Endothelial cell of umbilical vein (primary cell): ENCODE measurements at regions not wholly inside any gene's neighbourhood (a gene's known extent, or its start where the extent isn't known, plus 50 kb on each side); places are given as distances from the start of the nearest gene placed in this dataset.

Source experiments
- BruUV-seq: library from RNA; stranded (reverse); fragments of 400-500 nt; replicated peaks from 2 replicates; lab custom pipeline; 2021; lab: Mats Ljungman, UMichigan
- CTCF ChIA-PET: fragments of 300-600, 350-600 bp; sonication (Branson Sonifier 250); formaldehyde crosslinking; loops from one replicate; lab custom pipeline; 2021; ENCODE audit warnings: antibody characterized with exemption, inconsistent platforms; lab: Charles Lee
- POLR2A ChIA-PET: fragments of 300-600, 350-600 bp; sonication (Branson Sonifier 250); formaldehyde crosslinking; loops from one replicate; lab custom pipeline; 2021; ENCODE audit warnings: antibody characterized with exemption, inconsistent platforms; lab: Charles Lee
- DNase-seq: peaks from one replicate; pipeline ENCODE4 v3.0.0-alpha.2; 2011; ENCODE audit warnings: low read depth, low spot score
- FAIRE-seq: peaks from 2 replicates; lab custom pipeline; 2011; peaks lifted over from hg19 to GRCh38; lab: Jason Lieb, UNC
- H2AFZ ChIP-seq: 2 replicates; pipeline ENCODE4 v1.6.0; 2012; ENCODE audit warnings: low read depth, low read length, control low read depth, inconsistent platforms
- H3K27ac ChIP-seq: 2 replicates; pipeline ENCODE4 v1.5.1; 2011; ENCODE audit warnings: low read depth, mild to moderate bottlenecking, control low read depth, low read length, moderate library complexity; ENCODE audit not compliant: insufficient read depth
- H3K27me3 ChIP-seq, 2 experiments: 2 replicates each; pipeline versions ENCODE4 v1.6.0 to v1.6.1; 2011; ENCODE audit warnings: low read length in 2 of 2, mixed read lengths in 1 of 2; ENCODE audit not compliant: control insufficient read depth in 2 of 2, insufficient read depth in 2 of 2
- H3K36me3 ChIP-seq, 2 experiments: 2 replicates in 1 of 2; 3 replicates in 1 of 2; pipeline ENCODE4 v1.5.1; 2011; ENCODE audit warnings: low read length in 2 of 2, mild to moderate bottlenecking in 1 of 2, moderate library complexity in 1 of 2; ENCODE audit not compliant: control insufficient read depth in 2 of 2, insufficient read depth in 2 of 2; ENCODE audit errors: extremely low read depth in 1 of 2
- H3K4me1 ChIP-seq: 3 replicates; pipeline ENCODE4 v1.5.1; 2011; ENCODE audit warnings: mild to moderate bottlenecking, low read length; ENCODE audit not compliant: control insufficient read depth, insufficient read depth; ENCODE audit errors: extremely low read depth
- H3K4me2 ChIP-seq: 2 replicates; pipeline ENCODE4 v1.6.1; 2011; ENCODE audit warnings: low read length, control low read depth, mixed read lengths; ENCODE audit not compliant: insufficient read depth
- H3K4me3 ChIP-seq, 3 experiments: fragments of 200-600 bp in 1 of 3; sonication (generic), shearing (Covaris generic) in 1 of 3; replicated peaks in 1 of 3; 2 replicates each; pipeline ENCODE4 v1.5.1; 2011 to 2016; ENCODE audit warnings: control low read depth in 3 of 3, low read length in 3 of 3, mild to moderate bottlenecking in 2 of 3, inconsistent platforms in 1 of 3, low read depth in 1 of 3, moderate library complexity in 1 of 3; ENCODE audit not compliant: insufficient read depth in 1 of 3
- H3K79me2 ChIP-seq: 2 replicates; pipeline ENCODE4 v1.6.0; 2012; ENCODE audit warnings: low read length, inconsistent platforms; ENCODE audit not compliant: control insufficient read depth, insufficient read depth
- H3K9ac ChIP-seq: replicated peaks from 2 replicates; pipeline ENCODE3; 2011; ENCODE audit warnings: low read length, control low read depth; ENCODE audit not compliant: insufficient read depth; ENCODE audit errors: extremely low read depth
- H3K9me1 ChIP-seq: replicated peaks from 3 replicates; pipeline ENCODE4 v1.6.0; 2011; ENCODE audit warnings: mild to moderate bottlenecking, low read length; ENCODE audit not compliant: control insufficient read depth, insufficient read depth; ENCODE audit errors: extremely low read depth
- H3K9me3 ChIP-seq: replicated peaks from 2 replicates; pipeline ENCODE4 v1.5.1; 2012; ENCODE audit warnings: low read length, inconsistent platforms; ENCODE audit not compliant: control insufficient read depth, insufficient read depth
- H4K20me1 ChIP-seq: replicated peaks from 2 replicates; pipeline ENCODE3; 2011; ENCODE audit warnings: mild to moderate bottlenecking, low read length; ENCODE audit not compliant: control insufficient read depth, insufficient read depth; ENCODE audit errors: extremely low read depth
- CTCF ChIP-seq, 2 donors: IDR thresholded peaks; 1 replicate in 1 of 2; 2 replicates in 1 of 2; pipeline ENCODE4 v1.5.1; 2011; ENCODE audit warnings: low read length in 2 of 2, mild to moderate bottlenecking in 2 of 2, moderate library complexity in 2 of 2, control low read depth in 1 of 2, inconsistent platforms in 1 of 2, low read depth in 1 of 2; ENCODE audit not compliant: insufficient read depth in 1 of 2; ENCODE audit errors: extremely low read depth in 1 of 2
- EZH2 ChIP-seq: IDR thresholded peaks from 2 replicates; pipeline ENCODE4 v1.6.1; 2012; ENCODE audit warnings: borderline replicate concordance, low read depth, mild to moderate bottlenecking, moderate library complexity, low read length, inconsistent platforms; ENCODE audit not compliant: severe bottlenecking
- FOS ChIP-seq: IDR thresholded peaks from 2 replicates; pipeline ENCODE4 v1.6.1; 2011; ENCODE audit warnings: mild to moderate bottlenecking, low read length, moderate library complexity, borderline replicate concordance; ENCODE audit not compliant: insufficient read depth
- GATA2 ChIP-seq: IDR thresholded peaks from 2 replicates; pipeline ENCODE4 v1.7.0; 2011; ENCODE audit warnings: low read depth, mild to moderate bottlenecking, moderate library complexity, mixed read lengths, low read length; ENCODE audit not compliant: insufficient read length, insufficient read depth
- JUN ChIP-seq: IDR thresholded peaks from 2 replicates; pipeline ENCODE4 v1.6.1; 2011; ENCODE audit warnings: borderline replicate concordance, low read depth; ENCODE audit not compliant: insufficient read length, insufficient read depth
- MAX ChIP-seq: IDR thresholded peaks from 2 replicates; pipeline ENCODE4 v1.6.1; 2011; ENCODE audit not compliant: insufficient read depth, insufficient read length
- MYC ChIP-seq: IDR thresholded peaks from one replicate; pipeline ENCODE4 v1.6.1; 2011; ENCODE audit warnings: mild to moderate bottlenecking, low read depth, low read length
- POLR2A ChIP-seq: IDR thresholded peaks from 2 replicates; pipeline ENCODE4 v1.6.1; 2012; ENCODE audit warnings: low read depth, mild to moderate bottlenecking, control low read depth, low read length
- POLR2AphosphoS5 ChIP-seq: IDR thresholded peaks from 2 replicates; pipeline ENCODE4 v1.6.1; 2012; ENCODE audit warnings: low read depth, mild to moderate bottlenecking, control low read depth, low read length, moderate library complexity; ENCODE audit not compliant: insufficient read depth
- dilution Hi-C: fragments of 300-500 bp; cut with MboI; formaldehyde crosslinking; loops from one replicate; pipeline ENCODE4 v1.15.0; 2019; ENCODE audit warnings: low sequenced_read_pairs; ENCODE audit not compliant: extremely low pct_ligation_motif_present
- intact Hi-C: fragments of 100-400 bp; cut with micrococcal nuclease; formaldehyde crosslinking; loops from one replicate; pipeline ENCODE4 v1.10.0; 2022

GRCh38 chr5:58260243-58260642, 199.6 kb downstream of the PLK2 start:
- Histone ChIP-seq H3K79me2 (no peaks in the 10 kb centered on the region), H4K20me1 (no peaks in the 10 kb centered on the region), H3K36me3 (no peaks in the 10 kb centered on the region), H3K27ac (peak overlapping the region; percentile 91), H3K4me1 (peaks cover 26% of the 10 kb centered on the region), H3K4me2 (peak overlapping the region; percentile 81), H2AFZ (peak overlapping the region; percentile 77), H3K27me3 (no peaks in the 10 kb centered on the region), H3K9ac (peak overlapping the region; percentile 57), H3K9me3 (no peaks in the 10 kb centered on the region), H3K9me1 (no peaks in the 10 kb centered on the region), H3K4me3 (no peak overlapping the region)
- TF ChIP-seq CTCF (IDR thresholded peaks at IDR 0.05; ENCODE audit: extremely low read depth in 1 of 2, insufficient read depth in 1 of 2, low read depth in 1 of 2, low read length in 2 of 2), result no peak
- DNase-seq (no peak), FAIRE-seq (no peak)
- POLR2A ChIA-PET, result interaction anchor here (0.9 to 1.5 kb wide), 5 partner anchors 14 to 481 kb away, joined by 3 to 8 read pairs (median 3); partner anchors contain the start of gene PLK2
- CTCF ChIA-PET, result interaction anchor here (0.9 to 2.1 kb wide), 12 partner anchors 13 to 962 kb away, joined by 3 to 17 read pairs (median 4); partner anchors contain the start of gene PLK2
- dilution Hi-C loops, result no loop called here
- no TSS peak for BruUV-seq
- intact Hi-C loops, result no loop called here

GRCh38 chr5:58259685-58260152, 200.2 kb downstream of the PLK2 start:
- dilution Hi-C loops (no loop called here), intact Hi-C loops (loop anchor here (2.0 kb wide), 1 partner anchor 19 kb away; no protein-coding TSS in a partner anchor)
- Histone ChIP-seq H3K4me3 (peak overlapping the region in 1 of 3 experiments; percentile 20), H3K9ac (peak overlapping the region; percentile 70), H3K36me3 (no peaks in the 10 kb centered on the region), H4K20me1 (no peaks in the 10 kb centered on the region), H3K27me3 (no peaks in the 10 kb centered on the region), H3K79me2 (no peaks in the 10 kb centered on the region), H2AFZ (peak overlapping the region; percentile 77), H3K9me1 (no peaks in the 10 kb centered on the region), H3K4me2 (peak overlapping the region; percentile 81), H3K4me1 (peaks cover 26% of the 10 kb centered on the region), H3K27ac (peak overlapping the region; percentile 91), H3K9me3 (no peaks in the 10 kb centered on the region)
- ChIA-PET CTCF (interaction anchor here (0.8 to 2.1 kb wide), 16 partner anchors 14 to 761 kb away, joined by 3 to 17 read pairs (median 4); partner anchors contain the start of gene PLK2), POLR2A (interaction anchor here (0.9 to 1.5 kb wide), 5 partner anchors 14 to 481 kb away, joined by 3 to 8 read pairs (median 3); partner anchors contain the start of gene PLK2)
- TF ChIP-seq CTCF (IDR thresholded peaks at IDR 0.05; ENCODE audit: extremely low read depth in 1 of 2, insufficient read depth in 1 of 2, low read depth in 1 of 2, low read length in 2 of 2), result no peak
- TF ChIP-seq GATA2, result peak; percentile 8
- peak; percentile 51 for TF ChIP-seq FOS
- no peak for TF ChIP-seq EZH2
- TF ChIP-seq JUN, result peak; percentile 50
- peak; percentile 54 for TF ChIP-seq POLR2AphosphoS5
- TF ChIP-seq MYC, result no peak
- TF ChIP-seq POLR2A, result peak; percentile 42
- TF ChIP-seq MAX, result no peak
- peak; percentile 85 for DNase-seq
- no TSS peak for BruUV-seq
- peak; percentile 87 for FAIRE-seq
